K562 (cell line): ENCODE measurements at regions not wholly inside any gene's neighbourhood (a gene's known extent, or its start where the extent isn't known, plus 50 kb on each side); places are given as distances from the start of the nearest gene placed in this dataset.

Experiments used
- ATAC-seq: fragments of 200-7000 bp; cut with Tn5 transposase; 3 replicates; pipeline ENCODE4 v1.9.1; 2020; ENCODE audit warnings: moderate library complexity
- BruUV-seq: library from RNA; stranded (reverse); fragments of 400-500 nt; replicated peaks from 2 replicates; lab custom pipeline; 2021; lab: Mats Ljungman, UMichigan
- CTCF ChIA-PET: fragments of 300-600 bp; formaldehyde crosslinking; extraction: SDS; loops from one replicate; lab custom pipeline; 2021; ENCODE audit warnings: low intra/inter-chr PET ratio; lab: Yijun Ruan, JAX
- POLR2A ChIA-PET: fragments of 300-600, 350-650 bp; sonication (Branson Sonifier 250); formaldehyde crosslinking; extraction: SDS; loops from one replicate; lab custom pipeline; 2021; ENCODE audit warnings: antibody characterized with exemption, inconsistent platforms; lab: Yijun Ruan, JAX
- DNase-seq, 4 experiments: peaks; one replicate each; pipeline versions ENCODE4 v3.0.0 to v3.0.0-alpha.2; 2011 to 2018; ENCODE audit warnings: low spot score in 3 of 4, mixed read lengths in 3 of 4; ENCODE audit errors: extremely low read depth in 1 of 4
- FAIRE-seq: peaks from 2 replicates; lab custom pipeline; 2011; peaks lifted over from hg19 to GRCh38; lab: Jason Lieb, UNC
- H2AFZ ChIP-seq: 2 replicates; pipeline ENCODE4 v1.6.0; 2011; ENCODE audit warnings: low read depth, low read length, control low read depth, inconsistent platforms
- H3K27ac ChIP-seq: fragments of 200-600 bp; 3 replicates; pipeline ENCODE4 v1.8.0; 2011; ENCODE audit warnings: low read depth, mild to moderate bottlenecking, control low read depth, inconsistent platforms, low read length, moderate library complexity, mixed read lengths; ENCODE audit errors: extremely low read depth
- H3K27me3 ChIP-seq, 2 experiments: fragments of 300-600 bp in 1 of 2; 2 replicates in 1 of 2; 3 replicates in 1 of 2; pipeline versions ENCODE4 v1.6.0 to v1.8.0; 2011; ENCODE audit warnings: inconsistent platforms in 2 of 2, low read length in 2 of 2, mild to moderate bottlenecking in 1 of 2, mixed read lengths in 1 of 2, moderate library complexity in 1 of 2; ENCODE audit not compliant: control insufficient read depth in 2 of 2, insufficient read depth in 2 of 2
- H3K36me3 ChIP-seq: fragments of 300-600 bp; 3 replicates; pipeline ENCODE4 v1.8.0; 2011; ENCODE audit warnings: mild to moderate bottlenecking, low read length, inconsistent platforms; ENCODE audit not compliant: control insufficient read depth, insufficient read depth
- H3K4me1 ChIP-seq, 2 experiments: fragments of 200-600 bp in 1 of 2; replicated peaks in 1 of 2; 2 replicates in 1 of 2; 3 replicates in 1 of 2; pipeline versions ENCODE4 v1.5.1 to v1.8.0; 2011; ENCODE audit warnings: inconsistent platforms in 2 of 2, low read length in 2 of 2, mild to moderate bottlenecking in 1 of 2, mixed read lengths in 1 of 2, moderate library complexity in 1 of 2; ENCODE audit not compliant: control insufficient read depth in 2 of 2, insufficient read depth in 2 of 2
- H3K4me2 ChIP-seq: 2 replicates; pipeline ENCODE4 v1.6.1; 2011; ENCODE audit warnings: low read length, control low read depth, inconsistent platforms, mixed read lengths; ENCODE audit not compliant: insufficient read depth
- H3K4me3 ChIP-seq: fragments of 200-600 bp; sonication (generic), shearing (Covaris generic); 2 replicates; pipeline ENCODE4 v1.5.1; 2016; ENCODE audit warnings: control low read depth, inconsistent platforms
- H3K79me2 ChIP-seq: fragments of 200-600 bp; 3 replicates; pipeline ENCODE4 v1.8.0; 2011; ENCODE audit warnings: low read length, inconsistent platforms; ENCODE audit not compliant: control insufficient read depth, insufficient read depth
- H3K9ac ChIP-seq, 2 experiments: 2 replicates each; pipeline versions ENCODE4 v1.6.0 to v1.6.1; 2011; ENCODE audit warnings: low read depth in 2 of 2, low read length in 2 of 2, control low read depth in 1 of 2, inconsistent platforms in 1 of 2, mild to moderate bottlenecking in 1 of 2, mixed read lengths in 1 of 2; ENCODE audit not compliant: insufficient read depth in 1 of 2
- H3K9me1 ChIP-seq: one replicate; pipeline ENCODE4 v1.6.0; 2011; ENCODE audit warnings: inconsistent platforms, mild to moderate bottlenecking, low read length, moderate library complexity; ENCODE audit not compliant: control insufficient read depth, insufficient read depth
- H3K9me3 ChIP-seq: replicated peaks from 2 replicates; pipeline ENCODE4 v1.5.1; 2011; ENCODE audit warnings: low read depth, low read length, inconsistent platforms; ENCODE audit not compliant: control insufficient read depth, insufficient read depth
- H4K20me1 ChIP-seq: replicated peaks from 2 replicates; pipeline ENCODE4 v1.6.1; 2011; ENCODE audit warnings: low read length, inconsistent platforms, mixed read lengths; ENCODE audit not compliant: control insufficient read depth, insufficient read depth
- ARID1B ChIP-seq: fragments of 450-650 bp; IDR thresholded peaks from 2 replicates; pipeline ENCODE4 v1.6.1; 2016; ENCODE audit warnings: antibody characterized with exemption, mild to moderate bottlenecking, inconsistent platforms
- CBFA2T2 ChIP-seq: fragments of 450-650 bp; conservative IDR thresholded peaks from 2 replicates; pipeline ENCODE4 v1.6.1; 2017; ENCODE audit warnings: mild to moderate bottlenecking
- CBX3 ChIP-seq, 2 experiments: IDR thresholded peaks; 1 replicate in 1 of 2; 2 replicates in 1 of 2; pipeline ENCODE4 v1.6.1; 2012; ENCODE audit warnings: inconsistent platforms in 2 of 2, low read length in 2 of 2, borderline replicate concordance in 1 of 2, control low read depth in 1 of 2
- CEBPB ChIP-seq: fragments of 450-650 bp; IDR thresholded peaks from 2 replicates; pipeline ENCODE4 v1.6.1; 2016; ENCODE audit warnings: missing genetic modification characterization, missing compliant biosample characterization
- MIER1 ChIP-seq: fragments of 450-650 bp; IDR thresholded peaks from 2 replicates; pipeline ENCODE4 v1.6.1; 2016; ENCODE audit warnings: antibody characterized with exemption, mild to moderate bottlenecking, low read depth
- POLR2A ChIP-seq: fragments of 450-650 bp; conservative IDR thresholded peaks from 2 replicates; pipeline ENCODE4 v1.6.1; 2016
- TRIM28 ChIP-seq: fragments of 450-650 bp; IDR thresholded peaks from 2 replicates; pipeline ENCODE4 v1.6.1; 2017
- ZNF764 ChIP-seq: fragments of 250-450 bp; sonication (Bioruptor Pico); IDR thresholded peaks from 2 replicates; pipeline ENCODE4 v1.4.0; 2020; ENCODE audit warnings: low read depth, mild to moderate bottlenecking, moderate library complexity
- WGBS: fragments of 100-300 bp; shearing (Covaris generic); methylation state at CpG from one replicate; pipeline ENCODE4 v1.1.6; 2016; ENCODE audit warnings: low coverage, mixed read lengths; ENCODE audit not compliant: insufficient coverage; ENCODE audit errors: missing lambda C conversion rate; 5-methylcytosine and 5-hydroxymethylcytosine counted together
- in situ Hi-C: fragments of 300-500 bp; cut with MboI; formaldehyde crosslinking; loops from 4 replicates; pipeline ENCODE4 v1.15.0; 2018; ENCODE audit warnings: inconsistent platforms, mixed read lengths
- intact Hi-C: fragments of 100-400 bp; cut with micrococcal nuclease; formaldehyde crosslinking; loops from 2 replicates; pipeline ENCODE4 v1.14.2; 2022

GRCh38 chrX:40285876-40286275, 188.1 kb upstream of the BCOR start:
- intact Hi-C loops: no loop called here
- Histone ChIP-seq H3K4me3 (no peak overlapping the region), H3K27me3 (no peaks in the 10 kb centered on the region), H3K9me1 (no peaks in the 10 kb centered on the region), H3K36me3 (no peaks in the 10 kb centered on the region), H3K9me3 (0 out of 2 replicates have a peak, but pooled peaks cover 3% of the 10 kb centered on the region), H2AFZ (no peak overlapping the region), H4K20me1 (no peaks in the 10 kb centered on the region), H3K4me1 (no peaks in the 10 kb centered on the region), H3K9ac (no peak overlapping the region), H3K79me2 (no peaks in the 10 kb centered on the region), H3K4me2 (no peak overlapping the region), H3K27ac (no peak overlapping the region)
- ATAC-seq (no peak), DNase-seq (no peak), FAIRE-seq (no peak)
- no peak for TF ChIP-seq POLR2A
- no peak for TF ChIP-seq ARID1B
- peak; percentile 44 for TF ChIP-seq CBFA2T2
- TF ChIP-seq CEBPB (tag): no peak
- WGBS: 4% methylated on average over 2 of the region's 2 CpGs
- ChIA-PET POLR2A (interaction anchor here (0.6 kb wide), 2 partner anchors 131 to 434 kb away, joined by 3 to 4 read pairs; no protein-coding TSS in a partner anchor), CTCF (no interaction called here)
- in situ Hi-C loops: no loop called here
- no TSS peak for BruUV-seq

GRCh38 chrX:40284852-40285251, 187.1 kb upstream of the BCOR start:
- ChIA-PET POLR2A (interaction anchor here (1.1 kb wide), 1 partner anchor 203 kb away, joined by 3 read pairs; no protein-coding TSS in a partner anchor), CTCF (no interaction called here)
- Histone ChIP-seq H3K36me3 (no peaks in the 10 kb centered on the region), H3K4me3 (no peak overlapping the region), H3K27me3 (no peaks in the 10 kb centered on the region), H3K9me3 (0 out of 2 replicates have a peak, but pooled peaks cover 3% of the 10 kb centered on the region), H2AFZ (no peak overlapping the region), H4K20me1 (no peaks in the 10 kb centered on the region), H3K9me1 (no peaks in the 10 kb centered on the region), H3K27ac (no peak overlapping the region), H3K9ac (no peak overlapping the region), H3K4me1 (no peaks in the 10 kb centered on the region), H3K4me2 (no peak overlapping the region), H3K79me2 (no peaks in the 10 kb centered on the region)
- DNase-seq (no peak), FAIRE-seq (no peak), ATAC-seq (no peak)
- intact Hi-C loops (no loop called here), in situ Hi-C loops (no loop called here)
- WGBS: 15% methylated on average over 1 of the region's 1 CpG
- BruUV-seq: no TSS peak
- TF ChIP-seq TRIM28 (0 out of 2 replicates have a peak, but pooled peaks have one; percentile 27), CBX3 (IDR thresholded peaks at IDR 0.05; ENCODE audit: borderline replicate concordance in 1 of 2, low read length in 2 of 2) (peak in 1 of 2 experiments; percentile 48; a peak in 1 of 3 replicates), ZNF764 (CRISPR knock-in tag) (peak; percentile 98), MIER1 (no peak)
